ENCODE measurements at regions not wholly inside any gene's neighbourhood (a gene's known extent, or its start where the extent isn't known, plus 50 kb on each side); places are given as distances from the start of the nearest gene placed in this dataset.

DNA sequence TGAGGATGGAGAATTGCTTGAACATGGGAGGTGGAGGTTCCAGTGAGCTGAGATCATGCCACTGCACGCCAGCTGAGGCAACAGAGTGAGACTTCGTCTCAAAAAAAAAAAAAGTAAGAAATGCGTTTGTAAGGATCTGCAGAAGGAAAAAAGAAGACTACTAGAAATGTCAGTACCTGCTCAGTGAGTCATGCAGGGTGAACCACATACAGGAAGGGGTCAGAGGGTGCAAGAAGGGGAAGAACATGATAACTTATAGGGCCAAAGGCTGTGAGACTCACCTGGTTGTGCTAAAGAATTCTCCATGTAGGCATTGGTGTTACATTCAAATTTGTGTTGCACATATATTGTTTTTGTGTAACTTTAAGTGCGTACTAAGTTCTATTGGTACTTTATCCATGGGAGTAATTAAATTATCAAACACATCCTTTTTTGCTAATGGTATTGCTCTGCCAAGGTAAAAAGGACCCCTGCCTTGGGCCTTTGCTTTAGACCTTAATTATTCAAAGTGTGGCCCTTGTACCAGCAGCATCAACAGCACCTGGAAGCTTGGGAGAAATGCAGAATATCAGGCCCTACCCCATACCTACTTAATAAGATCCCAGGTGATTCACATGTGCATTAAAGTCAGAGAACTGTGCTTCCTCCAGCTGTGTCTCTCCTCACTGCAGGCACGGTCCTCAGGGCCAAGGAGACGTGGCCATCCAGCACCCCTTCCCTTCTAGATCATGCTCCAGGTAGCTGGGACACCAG, 96.4 kb upstream of the PPP2R5A start:
- no peak for DNase-seq (ENCODE audit: extremely low read depth in 1 of 11, low read depth in 9 of 11, low spot score in 4 of 11)

DNA sequence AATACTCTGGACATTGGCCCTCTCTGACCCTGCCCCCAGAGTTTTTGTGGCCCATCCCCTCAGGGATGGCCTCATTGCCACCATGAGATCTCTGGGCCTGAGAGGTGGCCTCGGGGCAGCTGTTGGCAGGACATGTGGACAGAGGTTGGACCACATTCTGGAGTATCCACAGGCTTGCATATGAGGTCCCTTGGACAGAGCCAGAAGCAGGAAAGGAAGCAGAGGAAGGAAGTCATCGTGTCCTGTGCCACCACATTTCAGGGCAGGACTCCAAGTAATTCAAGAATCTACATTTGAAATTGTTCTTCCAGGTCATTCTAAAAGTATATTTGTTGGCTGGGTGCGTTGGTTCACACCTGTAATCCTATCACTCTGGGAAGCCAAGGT, 95.9 kb upstream of the PPP2R5A start:
- DNase-seq (ENCODE audit: extremely low read depth in 1 of 11, low read depth in 9 of 11, low spot score in 4 of 11) = no peak

DNA sequence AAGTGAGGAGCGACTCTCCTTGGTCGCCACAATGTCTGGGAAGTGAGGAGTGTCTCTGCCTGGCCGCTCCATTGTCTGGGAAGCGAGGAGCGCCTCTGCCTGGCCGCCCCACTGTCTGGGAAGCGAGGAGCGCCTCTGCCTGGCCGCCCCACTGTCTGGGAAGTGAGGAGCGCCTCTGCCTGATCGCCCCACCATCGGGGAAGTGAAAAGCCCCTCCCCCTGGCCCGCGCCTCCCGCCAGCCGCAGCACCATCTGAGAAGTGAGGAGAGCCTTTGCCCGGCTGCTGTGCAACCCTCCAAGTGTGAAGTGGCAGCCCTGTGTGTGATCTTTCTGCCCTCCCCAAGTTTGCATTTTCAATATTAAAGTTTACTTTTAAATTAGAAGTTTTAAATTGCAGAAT, 95.0 kb upstream of the PPP2R5A start:
- DNase-seq (ENCODE audit: extremely low read depth in 1 of 11, low read depth in 9 of 11, low spot score in 4 of 11) = no peak

DNA sequence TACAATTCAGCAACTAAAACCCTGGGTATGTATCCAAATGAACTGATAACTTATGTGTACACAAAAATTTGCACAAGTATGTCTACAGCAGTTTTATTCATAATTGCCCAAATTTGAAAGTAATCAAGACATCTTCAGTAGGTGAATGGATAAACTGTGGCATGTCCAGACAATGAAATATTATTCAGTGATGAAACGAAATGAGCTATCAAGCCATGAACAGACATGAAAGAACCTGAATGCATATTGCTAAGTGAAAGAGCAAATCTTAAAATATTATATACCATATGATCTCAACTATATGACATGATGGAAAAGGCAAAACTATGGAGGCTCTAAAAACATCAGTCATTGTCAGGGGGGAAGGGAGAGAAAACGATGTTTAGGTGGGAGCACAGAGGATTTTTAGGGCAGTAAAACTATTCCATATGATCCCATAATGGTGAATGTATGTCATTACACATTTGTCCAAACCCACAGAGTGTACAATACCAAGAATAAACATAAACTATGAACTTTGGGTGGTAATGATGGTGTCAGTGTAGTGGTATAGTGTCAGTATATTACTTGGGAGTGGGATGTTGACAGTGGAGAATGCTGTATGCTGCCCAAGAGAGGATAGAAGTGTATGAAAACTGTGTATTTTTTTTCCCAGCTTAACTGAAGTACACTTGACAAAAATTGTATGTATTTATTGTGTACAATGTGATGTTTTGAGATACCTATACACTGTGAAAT, 92.8 kb upstream of the PPP2R5A start:
- DNase-seq (ENCODE audit: extremely low read depth in 1 of 11, low read depth in 9 of 11, low spot score in 4 of 11) = no peak

DNA sequence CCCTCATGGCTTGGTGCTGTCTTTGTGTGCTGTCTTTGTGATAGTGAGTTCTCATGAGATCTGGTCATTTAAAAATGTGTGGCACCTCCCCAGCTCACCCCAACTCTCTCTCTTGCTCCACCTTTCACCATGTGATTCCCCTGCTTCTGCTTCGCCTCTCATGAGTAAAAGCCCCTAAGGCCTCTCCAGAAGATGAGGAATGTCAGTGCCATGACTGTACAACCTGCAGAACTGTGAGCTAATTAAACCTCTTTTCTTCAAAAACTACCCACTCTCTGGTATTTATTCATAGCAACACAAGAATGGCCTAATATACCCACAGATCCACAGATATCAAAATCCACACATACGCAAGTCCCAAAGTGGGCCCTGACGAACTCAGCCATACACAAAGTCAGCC, 88.9 kb upstream of the PPP2R5A start:
- DNase-seq (ENCODE audit: extremely low read depth in 1 of 11, low read depth in 9 of 11, low spot score in 4 of 11) = no peak

DNA sequence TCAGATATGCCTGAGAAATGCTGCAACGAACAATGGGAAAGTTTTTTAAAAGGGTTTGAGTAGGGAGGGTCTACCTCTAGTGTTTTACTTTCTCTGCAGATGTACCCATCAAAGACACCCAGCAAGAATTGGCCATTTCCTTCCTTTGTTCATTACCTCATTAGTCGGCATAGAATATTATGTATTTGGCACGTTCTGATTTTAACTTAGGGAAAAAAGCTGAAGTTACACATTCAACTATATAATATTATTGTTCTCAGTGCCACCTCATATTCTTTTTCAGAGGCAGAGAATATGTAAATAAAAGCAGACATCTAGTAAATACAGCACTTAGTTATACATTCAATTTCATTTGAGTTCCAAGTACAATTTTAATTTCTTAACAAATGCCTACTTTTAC, 83.7 kb upstream of the PPP2R5A start:
- DNase-seq (ENCODE audit: extremely low read depth in 1 of 11, low read depth in 9 of 11, low spot score in 4 of 11) = no peak

DNA sequence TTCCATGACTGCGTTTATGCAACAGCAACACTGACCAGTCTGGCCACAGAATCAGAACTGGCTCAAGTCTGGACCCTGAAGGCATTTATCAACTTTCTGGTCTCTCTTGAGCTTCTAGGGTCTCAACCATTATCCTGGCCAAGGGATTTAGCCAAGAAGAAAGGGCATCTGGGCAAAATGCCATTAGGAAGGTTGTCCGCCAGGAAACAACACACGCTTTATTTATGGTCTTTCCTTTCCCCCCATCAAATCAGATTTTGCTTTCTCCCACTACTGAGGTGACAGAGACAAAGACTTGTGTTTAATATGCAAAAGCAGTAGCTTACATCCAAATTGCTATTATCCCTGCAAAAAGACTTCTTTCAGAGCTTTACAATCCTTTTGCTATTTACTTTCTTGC, 81.6 kb upstream of the PPP2R5A start:
- DNase-seq (ENCODE audit: extremely low read depth in 1 of 11, low read depth in 9 of 11, low spot score in 4 of 11) = no peak

DNA sequence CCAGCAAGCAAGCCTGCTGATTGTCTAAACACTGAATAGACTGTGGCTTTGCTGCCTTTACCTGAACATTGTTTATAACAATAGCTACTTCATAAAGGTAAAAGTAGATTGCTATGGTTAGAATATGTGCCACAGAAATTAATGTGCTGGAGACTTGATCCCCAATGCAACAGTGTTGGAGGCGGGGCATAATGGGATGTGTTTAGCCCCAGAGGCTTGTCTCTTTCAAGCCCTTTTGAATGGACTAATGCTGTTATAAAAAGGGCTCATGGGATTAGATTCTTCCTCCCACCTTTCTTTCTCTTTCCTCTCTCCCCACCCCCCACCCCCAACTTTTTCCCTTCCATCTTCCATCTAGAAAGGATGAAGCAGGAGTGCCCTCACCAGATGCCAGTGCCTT, 80.2 kb upstream of the PPP2R5A start:
- DNase-seq (ENCODE audit: extremely low read depth in 1 of 11, low read depth in 9 of 11, low spot score in 4 of 11) = no peak

DNA sequence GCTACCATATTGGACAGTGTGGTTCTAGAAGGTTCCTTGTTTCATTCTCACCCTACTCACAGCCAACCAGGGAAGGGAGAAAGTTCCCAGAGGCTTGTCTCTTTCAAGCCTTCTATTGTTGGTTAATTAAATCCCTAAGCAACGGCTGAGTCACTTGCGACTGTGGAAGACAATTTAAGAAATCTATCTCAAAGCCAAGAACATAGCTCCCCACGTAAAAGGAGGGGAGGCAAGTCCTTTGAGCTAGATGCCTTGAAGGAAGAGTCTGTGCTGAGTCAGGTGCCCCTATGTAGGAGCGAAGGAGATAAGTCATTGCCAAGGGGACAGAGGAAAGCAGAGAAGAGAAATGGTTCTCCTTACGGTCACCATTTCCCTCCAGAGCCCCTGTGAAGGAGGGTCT, 79.4 kb upstream of the PPP2R5A start:
- no peak for DNase-seq (ENCODE audit: extremely low read depth in 1 of 11, low read depth in 9 of 11, low spot score in 4 of 11)

DNA sequence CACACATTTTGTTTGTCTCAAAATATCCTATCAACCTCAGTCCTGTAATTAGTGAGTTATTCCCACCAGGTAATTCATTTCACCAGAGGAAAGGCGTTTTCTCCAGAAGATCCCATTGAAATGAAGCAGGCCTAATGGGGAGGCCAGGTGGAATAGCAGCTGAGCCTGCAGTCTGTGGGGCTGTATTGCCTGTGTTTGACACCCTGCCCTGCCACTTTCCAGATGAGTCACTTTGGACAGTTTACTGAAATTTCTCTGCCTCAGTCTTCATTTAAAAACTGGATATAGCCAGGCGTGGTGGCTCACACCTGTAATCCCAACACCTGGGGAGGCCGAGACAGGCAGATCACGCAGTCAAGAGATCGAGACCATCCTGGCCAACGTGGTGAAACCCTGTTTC, 78.1 kb upstream of the PPP2R5A start:
- DNase-seq (ENCODE audit: extremely low read depth in 1 of 11, low read depth in 9 of 11, low spot score in 4 of 11) = no peak

DNA sequence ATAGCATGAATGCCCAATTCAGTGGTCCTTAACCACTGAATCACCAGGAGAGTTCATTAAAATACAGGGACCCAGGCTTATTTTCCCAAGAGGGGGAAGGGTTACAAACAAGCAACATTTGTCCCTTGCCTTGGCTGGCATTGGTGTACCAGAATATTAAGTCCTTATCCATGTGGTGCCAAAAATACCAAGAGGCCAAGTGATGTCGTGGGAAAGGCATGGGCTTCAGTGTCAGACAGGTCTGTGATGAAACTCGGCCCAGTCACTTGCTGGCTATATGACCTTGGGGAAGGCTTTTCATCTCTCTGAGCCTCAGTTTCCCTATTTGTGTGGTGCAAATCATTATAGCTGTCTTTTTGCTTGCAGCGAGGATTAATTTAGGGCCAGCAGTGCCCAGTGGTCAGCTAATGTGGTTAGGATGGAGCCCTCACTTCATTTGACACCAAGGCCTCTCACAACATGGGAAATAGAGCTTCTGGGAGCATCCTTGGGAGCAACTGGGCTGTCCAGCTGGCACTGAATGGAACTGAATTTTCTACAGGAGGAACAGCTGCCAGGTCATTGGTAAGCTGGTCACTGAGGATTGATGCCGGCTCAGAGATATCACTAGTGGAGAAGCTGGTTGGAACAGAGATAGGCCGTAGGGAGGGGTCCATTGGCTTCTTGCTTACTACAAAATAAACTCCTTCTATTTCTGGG, 77.2 kb upstream of the PPP2R5A start:
- DNase-seq (ENCODE audit: extremely low read depth in 1 of 11, low read depth in 9 of 11, low spot score in 4 of 11) = no peak

DNA sequence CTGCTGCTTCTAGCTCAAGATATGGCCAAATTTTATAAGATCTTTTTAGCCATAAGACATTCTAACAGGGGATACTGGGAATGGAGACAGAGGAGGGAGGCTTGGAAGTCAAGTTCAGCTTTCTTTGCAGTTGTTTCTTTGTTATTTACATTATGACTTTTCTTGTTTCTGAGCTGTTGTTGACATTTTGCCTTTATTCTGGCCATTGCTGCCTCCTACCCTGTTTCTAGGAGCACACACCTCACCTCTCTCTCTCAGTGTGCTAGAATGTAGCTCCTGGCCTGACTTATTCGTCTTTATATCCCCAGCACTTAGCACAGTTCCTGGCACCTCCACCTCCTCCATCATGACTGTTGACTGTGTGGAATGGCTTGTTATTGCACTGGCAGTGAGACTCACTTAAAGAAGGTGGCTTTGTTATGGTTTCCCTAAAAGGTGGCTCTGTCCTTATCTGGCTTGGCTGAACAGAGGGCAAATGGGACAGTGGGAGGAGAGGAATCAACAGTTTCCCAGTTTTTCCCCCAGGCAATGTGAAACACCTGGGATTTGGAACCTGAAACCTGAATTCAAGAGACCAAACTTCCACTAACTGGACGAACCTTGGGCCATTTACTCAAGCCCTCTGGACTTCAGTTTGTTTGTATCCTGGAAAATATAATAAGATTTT, 76.1 kb upstream of the PPP2R5A start:
- no peak for DNase-seq (ENCODE audit: extremely low read depth in 1 of 11, low read depth in 9 of 11, low spot score in 4 of 11)

DNA sequence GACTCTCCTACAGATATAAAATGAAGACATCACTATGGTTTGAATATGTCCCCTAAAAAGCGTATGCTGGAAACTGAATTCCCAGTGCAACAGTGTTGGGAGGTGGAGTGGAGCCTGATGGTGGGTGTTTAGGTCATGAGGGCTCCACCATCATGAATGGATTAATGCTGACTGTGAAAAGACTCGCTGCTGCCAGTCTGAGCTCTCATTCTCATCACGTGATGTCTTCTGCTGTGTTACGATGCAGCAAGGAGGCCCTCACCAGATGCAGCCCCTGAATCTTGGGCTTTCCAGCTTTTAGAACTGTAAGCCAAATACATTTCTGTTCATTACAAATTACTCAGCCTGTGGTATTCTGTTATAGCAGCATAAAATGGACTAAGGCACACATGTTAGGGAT, 73.8 kb upstream of the PPP2R5A start:
- no peak for DNase-seq (ENCODE audit: extremely low read depth in 1 of 11, low read depth in 9 of 11, low spot score in 4 of 11)

DNA sequence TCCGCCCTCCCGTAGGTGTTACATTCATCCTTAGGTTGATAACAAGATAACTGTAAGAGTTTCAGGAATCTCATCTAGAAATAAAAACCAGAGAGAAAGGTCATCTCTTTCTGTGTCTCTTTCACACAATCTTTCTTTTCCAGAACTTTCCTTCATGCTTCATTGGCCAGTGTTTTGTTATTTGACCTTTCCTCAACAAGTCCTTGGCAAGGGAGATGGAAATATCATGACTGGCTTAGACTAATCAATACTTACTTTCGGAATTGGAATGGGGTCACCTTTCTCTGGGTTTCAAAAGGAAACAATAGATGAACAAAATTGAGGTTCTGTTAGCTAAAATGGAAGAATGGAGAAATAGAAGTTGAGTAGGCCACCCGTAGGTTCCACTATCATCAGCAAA, 72.9 kb upstream of the PPP2R5A start:
- no peak for DNase-seq (ENCODE audit: extremely low read depth in 1 of 11, low read depth in 9 of 11, low spot score in 4 of 11)

DNA sequence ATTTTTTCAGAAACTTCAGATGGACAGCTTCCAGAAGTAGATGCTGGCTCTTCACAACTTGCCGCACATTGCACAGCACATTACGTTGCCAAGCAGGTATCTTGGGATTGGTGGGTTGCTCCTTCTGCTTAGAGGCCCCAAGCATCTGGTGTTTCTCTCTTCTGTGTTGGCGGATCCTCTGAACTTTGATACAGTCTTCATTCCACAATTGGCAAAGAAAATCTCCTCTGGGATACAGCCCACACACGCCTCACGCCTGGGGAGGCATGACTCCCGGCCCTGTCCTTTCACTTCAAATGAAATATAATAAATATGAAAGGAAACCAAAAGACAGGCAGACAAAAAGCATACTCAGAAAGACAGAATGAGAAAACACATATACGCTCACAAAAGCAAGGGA, 72.3 kb upstream of the PPP2R5A start:
- DNase-seq (ENCODE audit: extremely low read depth in 1 of 11, low read depth in 9 of 11, low spot score in 4 of 11) = no peak

DNA sequence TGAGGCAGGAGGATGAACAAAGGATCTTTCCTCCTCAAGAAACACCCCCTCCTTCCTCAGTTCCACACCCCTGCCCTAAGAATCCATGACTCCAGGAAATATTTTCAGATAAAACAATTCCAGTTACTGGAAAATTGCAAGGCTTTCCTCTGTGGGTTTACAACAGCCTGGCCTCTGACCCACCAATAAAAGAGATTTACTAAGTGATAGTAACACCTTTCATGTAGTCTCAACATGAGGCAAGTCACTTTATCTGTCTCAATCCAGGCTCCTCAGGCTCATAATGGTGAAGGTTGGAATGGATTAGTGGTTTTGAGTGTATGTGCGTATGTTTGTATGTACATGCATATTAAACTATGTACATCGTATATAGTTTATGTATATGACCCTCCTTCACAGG, 71.4 kb upstream of the PPP2R5A start:
- peak in 1 of 11 donors; percentile 34 for DNase-seq (ENCODE audit: extremely low read depth in 1 of 11, low read depth in 9 of 11, low spot score in 4 of 11)

DNA sequence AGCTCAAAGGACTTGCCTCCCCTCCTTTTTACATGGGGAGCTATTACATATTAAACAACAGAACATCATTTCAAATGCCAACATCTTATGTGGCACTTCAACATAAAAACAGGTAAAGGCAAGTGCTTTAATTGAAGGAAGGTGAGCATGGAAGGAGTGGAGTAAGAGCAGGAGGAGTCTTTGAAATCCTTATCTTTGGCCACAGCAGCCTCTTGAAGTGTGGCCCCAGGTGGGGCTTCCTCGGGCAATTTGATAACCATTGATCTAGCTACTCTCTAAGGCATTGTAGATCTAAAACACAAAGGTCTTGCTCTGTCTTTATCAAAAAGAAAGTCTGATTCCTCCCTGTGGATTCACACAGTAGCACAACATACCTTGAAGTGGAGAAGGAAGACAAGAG, 70.9 kb upstream of the PPP2R5A start:
- no peak for DNase-seq (ENCODE audit: extremely low read depth in 1 of 11, low read depth in 9 of 11, low spot score in 4 of 11)

DNA sequence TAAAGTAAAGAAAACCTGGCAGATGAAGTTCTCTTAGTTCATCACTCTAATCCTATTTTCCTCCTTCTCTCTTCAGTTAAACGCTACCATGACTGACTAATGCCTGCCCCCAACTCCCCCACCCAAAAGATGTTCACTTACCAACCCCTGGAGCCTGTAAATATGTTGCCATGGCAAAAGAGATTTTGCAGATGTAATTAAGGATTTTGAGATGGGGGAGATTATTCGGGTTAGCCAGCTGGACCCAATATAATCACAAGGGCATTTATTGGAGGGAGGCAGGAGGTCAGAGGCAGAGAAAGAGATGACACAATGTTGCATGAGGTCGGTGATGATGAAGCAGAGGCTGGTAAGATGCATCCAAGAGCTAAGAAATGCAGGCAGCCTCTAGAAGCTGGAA, 69.3 kb upstream of the PPP2R5A start:
- no peak for DNase-seq (ENCODE audit: extremely low read depth in 1 of 11, low read depth in 9 of 11, low spot score in 4 of 11)

DNA sequence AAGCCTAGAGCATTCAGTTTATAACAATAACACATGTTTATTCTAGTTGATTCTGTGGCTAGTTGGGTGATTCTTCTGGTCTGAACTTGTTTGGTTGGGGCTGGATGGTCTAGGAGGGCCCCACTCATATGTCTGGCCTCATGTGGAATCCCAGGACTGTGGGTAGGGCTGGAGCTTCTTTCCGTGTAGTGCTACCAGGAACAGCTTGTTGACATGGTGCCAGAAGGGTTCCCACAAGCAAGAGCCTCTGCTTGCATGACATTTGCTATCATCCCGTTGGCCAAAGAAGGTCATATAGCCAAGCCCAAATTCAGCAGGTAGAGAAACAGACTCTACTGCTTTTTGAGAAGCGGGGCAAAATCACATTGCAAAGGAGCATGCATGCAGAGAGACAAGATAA, 67.6 kb upstream of the PPP2R5A start:
- DNase-seq (ENCODE audit: extremely low read depth in 1 of 11, low read depth in 9 of 11, low spot score in 4 of 11) = no peak

DNA sequence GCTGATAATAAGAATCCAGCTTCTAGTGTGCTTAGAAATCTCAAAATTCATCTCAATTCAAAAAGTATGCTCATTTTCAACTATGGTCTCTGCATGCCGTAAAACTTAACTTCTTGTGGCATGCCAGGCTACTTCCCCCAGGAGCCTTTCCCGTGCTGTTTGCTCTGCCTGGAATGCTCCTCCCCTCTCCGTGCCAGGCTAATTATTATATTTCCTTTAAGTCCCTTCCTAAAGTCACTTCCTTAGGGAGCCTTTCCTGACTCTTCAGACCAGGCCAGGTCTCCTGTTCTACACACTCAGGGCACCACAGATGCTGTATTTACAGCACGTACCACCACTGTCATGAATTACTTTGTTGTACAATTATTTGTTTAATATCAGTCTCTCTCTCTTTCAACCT, 67.1 kb upstream of the PPP2R5A start:
- no peak for DNase-seq (ENCODE audit: extremely low read depth in 1 of 11, low read depth in 9 of 11, low spot score in 4 of 11)

Measured in renal cortex interstitium (tissue), 11 donors.